ENCODE measurements at regions not wholly inside any gene's neighbourhood (a gene's known extent, or its start where the extent isn't known, plus 50 kb on each side); places are given as distances from the start of the nearest gene placed in this dataset.

DNA sequence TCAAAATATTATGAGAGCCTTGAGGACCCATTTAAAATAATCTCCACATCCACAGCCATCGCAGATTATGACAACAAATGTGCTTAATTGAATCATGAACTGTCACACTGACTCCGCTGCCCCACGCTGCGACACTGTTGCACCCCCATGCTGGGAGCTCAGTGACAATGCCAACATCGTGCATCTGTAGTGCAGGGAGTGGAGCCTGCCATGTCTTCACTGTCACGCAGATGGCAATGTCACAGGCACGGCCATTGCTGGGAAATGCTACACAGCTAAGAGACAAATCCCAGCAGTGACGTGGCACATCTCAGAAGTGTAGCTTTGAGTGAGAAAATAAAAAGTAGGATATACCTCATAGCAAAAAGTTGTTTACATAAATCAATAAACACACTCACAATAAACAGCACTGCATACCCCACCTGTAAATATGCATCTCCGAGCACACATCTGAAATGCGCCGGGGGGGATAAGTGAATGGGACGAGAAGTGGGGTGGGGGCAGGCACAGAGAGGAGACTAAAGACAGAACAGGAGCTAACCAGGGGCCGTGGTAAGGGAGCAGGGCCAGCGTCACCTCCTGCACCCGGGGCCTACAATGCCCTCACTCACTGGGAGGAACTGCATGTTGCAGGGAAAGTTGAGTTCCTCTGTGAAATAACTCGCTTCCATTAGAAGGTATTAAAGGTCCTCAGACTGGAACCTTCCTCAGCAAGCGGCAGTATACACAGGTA lies 349.9 kb downstream of the THBS2 start:
- Histone ChIP-seq H3K27ac (no peak overlapping the region), H3K36me3 (no peaks in the 10 kb centered on the region), H3K27me3 (no peaks in the 10 kb centered on the region), H3K9me3 (no peaks in the 10 kb centered on the region), H3K4me3 (ENCODE audit: low read depth in 1 of 2, low read length in 1 of 2) (no peak overlapping the region), H3K4me1 (ENCODE audit: control insufficient read depth in 1 of 2, insufficient read depth in 1 of 2, low read depth in 1 of 2, low read length in 1 of 2) (no peaks in the 10 kb centered on the region)
- TF ChIP-seq, protein P1, sequence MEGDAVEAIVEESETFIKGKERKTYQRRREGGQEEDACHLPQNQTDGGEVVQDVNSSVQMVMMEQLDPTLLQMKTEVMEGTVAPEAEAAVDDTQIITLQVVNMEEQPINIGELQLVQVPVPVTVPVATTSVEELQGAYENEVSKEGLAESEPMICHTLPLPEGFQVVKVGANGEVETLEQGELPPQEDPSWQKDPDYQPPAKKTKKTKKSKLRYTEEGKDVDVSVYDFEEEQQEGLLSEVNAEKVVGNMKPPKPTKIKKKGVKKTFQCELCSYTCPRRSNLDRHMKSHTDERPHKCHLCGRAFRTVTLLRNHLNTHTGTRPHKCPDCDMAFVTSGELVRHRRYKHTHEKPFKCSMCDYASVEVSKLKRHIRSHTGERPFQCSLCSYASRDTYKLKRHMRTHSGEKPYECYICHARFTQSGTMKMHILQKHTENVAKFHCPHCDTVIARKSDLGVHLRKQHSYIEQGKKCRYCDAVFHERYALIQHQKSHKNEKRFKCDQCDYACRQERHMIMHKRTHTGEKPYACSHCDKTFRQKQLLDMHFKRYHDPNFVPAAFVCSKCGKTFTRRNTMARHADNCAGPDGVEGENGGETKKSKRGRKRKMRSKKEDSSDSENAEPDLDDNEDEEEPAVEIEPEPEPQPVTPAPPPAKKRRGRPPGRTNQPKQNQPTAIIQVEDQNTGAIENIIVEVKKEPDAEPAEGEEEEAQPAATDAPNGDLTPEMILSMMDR (IDR thresholded peaks at IDR 0.05): no peak

DNA sequence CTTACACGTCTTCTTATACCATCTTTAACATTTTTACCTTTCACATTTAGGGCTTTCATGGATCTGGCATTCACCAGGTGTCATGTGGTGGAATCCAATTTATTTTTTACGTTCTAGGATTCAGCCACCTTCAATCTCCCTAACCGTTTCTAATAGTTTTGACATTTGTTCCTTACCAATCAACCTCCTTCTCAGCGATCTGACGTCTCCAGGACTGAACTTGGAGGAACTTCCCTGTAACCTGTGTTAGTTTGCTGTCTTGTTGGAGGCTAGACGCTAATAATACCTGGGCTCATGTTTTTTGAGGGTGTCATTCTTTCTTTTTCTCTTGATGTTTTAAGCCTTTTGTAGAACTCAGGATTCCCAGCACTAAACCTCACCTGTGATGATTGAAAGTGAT lies 351.6 kb downstream of the THBS2 start:
- no peaks in the 10 kb centered on the region for H3K4me1 ChIP-seq (ENCODE audit: control insufficient read depth in 1 of 2, insufficient read depth in 1 of 2, low read depth in 1 of 2, low read length in 1 of 2)
- no peaks in the 10 kb centered on the region for H3K9me3 ChIP-seq
- H3K36me3 ChIP-seq: no peaks in the 10 kb centered on the region
- no peaks in the 10 kb centered on the region for H3K27me3 ChIP-seq
- H3K4me3 ChIP-seq (ENCODE audit: low read depth in 1 of 2, low read length in 1 of 2): no peak overlapping the region
- TF ChIP-seq, protein P1 (IDR thresholded peaks at IDR 0.05): no peak
- H3K27ac ChIP-seq: no peak overlapping the region

DNA sequence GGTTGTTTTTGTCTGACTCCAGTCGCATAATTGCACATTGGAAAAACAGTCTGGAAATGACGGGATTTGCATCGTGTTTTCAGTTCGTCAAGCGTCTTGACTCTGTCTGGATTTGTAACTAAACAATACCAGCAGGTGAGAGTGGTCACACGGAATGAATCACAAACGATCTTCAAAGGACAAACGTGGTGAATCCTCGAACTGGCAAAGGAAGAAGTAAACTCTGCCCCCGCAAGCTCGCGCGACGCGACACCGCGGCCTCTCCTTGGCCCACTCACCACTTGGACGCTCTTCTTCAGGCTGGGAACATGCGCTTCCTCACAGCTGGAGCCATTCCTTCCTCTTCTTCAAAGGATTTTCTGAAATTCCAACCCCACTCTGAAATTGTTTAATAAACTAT lies 352.6 kb downstream of the THBS2 start:
- H3K9me3 ChIP-seq: no peaks in the 10 kb centered on the region
- H3K4me3 ChIP-seq (ENCODE audit: low read depth in 1 of 2, low read length in 1 of 2): no peak overlapping the region
- no peaks in the 10 kb centered on the region for H3K36me3 ChIP-seq
- TF ChIP-seq, protein P1 (IDR thresholded peaks at IDR 0.05): no peak
- no peaks in the 10 kb centered on the region for H3K27me3 ChIP-seq
- no peaks in the 10 kb centered on the region for H3K4me1 ChIP-seq (ENCODE audit: control insufficient read depth in 1 of 2, insufficient read depth in 1 of 2, low read depth in 1 of 2, low read length in 1 of 2)
- H3K27ac ChIP-seq: no peak overlapping the region

DNA sequence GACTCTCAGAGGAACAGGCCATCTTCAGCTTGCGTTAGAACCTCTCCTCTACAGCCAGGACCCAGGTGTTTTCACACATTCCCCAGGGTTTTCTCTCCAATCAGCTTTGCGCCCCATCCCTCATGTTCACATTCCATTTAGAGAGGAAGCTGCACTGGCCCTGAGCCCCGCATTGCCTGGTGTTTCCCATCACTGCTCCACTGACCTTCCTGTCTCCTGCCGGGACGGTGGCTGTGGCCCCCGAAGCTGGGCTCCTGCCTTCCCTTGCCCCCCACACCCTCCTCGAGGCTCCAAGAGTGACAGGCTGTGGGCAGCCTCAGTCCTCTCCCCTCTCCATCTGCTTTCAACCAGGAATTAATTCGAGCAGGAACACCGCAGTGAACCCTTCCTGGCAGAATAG lies 357.3 kb downstream of the THBS2 start:
- Histone ChIP-seq H3K4me3 (ENCODE audit: low read depth in 1 of 2, low read length in 1 of 2) (no peak overlapping the region), H3K27me3 (no peaks in the 10 kb centered on the region), H3K27ac (no peak overlapping the region), H3K4me1 (ENCODE audit: control insufficient read depth in 1 of 2, insufficient read depth in 1 of 2, low read depth in 1 of 2, low read length in 1 of 2) (no peaks in the 10 kb centered on the region), H3K9me3 (no peaks in the 10 kb centered on the region), H3K36me3 (no peaks in the 10 kb centered on the region)
- TF ChIP-seq, protein P1 (IDR thresholded peaks at IDR 0.05): no peak

DNA sequence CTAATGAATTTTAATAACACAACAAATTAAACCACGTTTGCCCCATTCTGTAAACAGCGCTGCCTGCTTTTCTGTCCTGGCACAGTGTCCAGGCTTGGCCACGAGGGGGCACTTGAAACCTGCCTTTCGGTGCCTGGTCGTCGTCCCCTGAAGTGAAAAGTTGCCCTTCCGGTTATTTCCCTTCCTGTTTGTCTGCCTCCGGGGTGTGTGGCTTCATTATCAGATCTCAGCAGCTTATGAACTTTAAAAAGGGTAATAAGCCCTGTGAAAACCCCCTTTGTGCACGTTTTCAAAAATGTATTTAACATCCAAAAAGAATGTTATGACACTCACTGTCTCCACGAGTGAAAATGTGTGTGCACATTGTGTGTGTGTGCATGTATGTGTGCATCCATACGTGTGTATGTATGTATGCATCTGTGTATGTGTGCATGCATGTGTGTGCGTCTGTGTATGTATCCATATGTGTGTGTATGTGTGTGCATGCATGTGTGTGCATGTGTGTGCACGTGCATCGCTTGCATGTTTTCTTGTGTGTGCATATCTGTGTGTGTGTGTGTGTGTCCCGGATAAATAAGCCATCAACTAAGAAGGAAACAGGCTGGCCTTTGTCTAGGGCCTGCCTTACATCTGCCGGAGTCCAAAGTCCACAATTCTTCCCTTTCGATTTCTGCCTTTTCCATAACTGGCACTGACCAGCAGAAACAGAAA lies 358.4 kb downstream of the THBS2 start:
- no peaks in the 10 kb centered on the region for H3K36me3 ChIP-seq

More for the DNA sequence above, 358.4 kb downstream of the THBS2 start:
- no peak overlapping the region for H3K4me3 ChIP-seq (ENCODE audit: low read depth in 1 of 2, low read length in 1 of 2)
- no peak overlapping the region for H3K27ac ChIP-seq
- H3K9me3 ChIP-seq: no peaks in the 10 kb centered on the region
- H3K27me3 ChIP-seq: no peaks in the 10 kb centered on the region
- TF ChIP-seq, protein P1 (IDR thresholded peaks at IDR 0.05): peak; percentile 14
- no peaks in the 10 kb centered on the region for H3K4me1 ChIP-seq (ENCODE audit: control insufficient read depth in 1 of 2, insufficient read depth in 1 of 2, low read depth in 1 of 2, low read length in 1 of 2)

Data from neutrophil (primary cell).